AG08396 (cell line): ENCODE measurements at regions not wholly inside any gene's neighbourhood (a gene's known extent, or its start where the extent isn't known, plus 50 kb on each side); places are given as distances from the start of the nearest gene placed in this dataset.
"Not testable (repeated sequence)": the region's sequence is repeated elsewhere in the genome, so short reads cannot be mapped to it uniquely, and the experiment has no call there.

Experiments used
- DNase-seq: peaks from one replicate; pipeline ENCODE4 v3.0.0; 2012; ENCODE audit warnings: low spot score, mixed read lengths

GRCh38 chr4:75287738-75288517, 226.3 kb downstream of the RCHY1 start:
- DNase-seq: no peak

- DNase-seq: no peak
These were observed 228.4 kb downstream of the RCHY1 start for GRCh38 chr4:75285837-75286236.

GRCh38 chr4:75284831-75285230, 229.4 kb downstream of the RCHY1 start:
- DNase-seq: no peak

GRCh38 chr4:75280461-75280860, 233.7 kb downstream of the RCHY1 start:
- not testable (repeated sequence) for DNase-seq

- no peak for DNase-seq
These were observed 254.9 kb downstream of the RCHY1 start for GRCh38 chr4:75259306-75259705.

- DNase-seq: no peak
These were observed 258.9 kb downstream of the RCHY1 start for GRCh38 chr4:75255261-75255660.

- no peak for DNase-seq
These were observed 259.5 kb downstream of the RCHY1 start for GRCh38 chr4:75254745-75255144.

- not testable (repeated sequence) for DNase-seq
These were observed 261.1 kb downstream of the RCHY1 start for GRCh38 chr4:75253094-75253493.

- no peak for DNase-seq
These were observed 262.7 kb downstream of the RCHY1 start for GRCh38 chr4:75251547-75251946.

GRCh38 chr4:75249739-75250138, 264.5 kb downstream of the RCHY1 start:
- DNase-seq: no peak

- DNase-seq: no peak
These were observed 265.3 kb downstream of the RCHY1 start for GRCh38 chr4:75248770-75249407.

- DNase-seq: no peak
These were observed 269.9 kb downstream of the RCHY1 start for GRCh38 chr4:75244325-75244724.

GRCh38 chr4:75243570-75243969, 270.6 kb downstream of the RCHY1 start:
- DNase-seq: no peak

GRCh38 chr4:75235359-75235951, 278.7 kb downstream of the RCHY1 start:
- no peak for DNase-seq

- no peak for DNase-seq
These were observed 281.7 kb downstream of the RCHY1 start for GRCh38 chr4:75232546-75232945.

GRCh38 chr4:75229806-75230570, 284.2 kb downstream of the RCHY1 start:
- no peak for DNase-seq

- no peak for DNase-seq
These were observed 280.6 kb downstream of the PARM1 start for GRCh38 chr4:75213480-75213879.

- no peak for DNase-seq
These were observed 278.5 kb downstream of the PARM1 start for GRCh38 chr4:75211422-75211821.

- no peak for DNase-seq
These were observed 275.0 kb downstream of the PARM1 start for GRCh38 chr4:75207902-75208301.

- no peak for DNase-seq
These were observed 262.2 kb downstream of the PARM1 start for GRCh38 chr4:75195111-75195510.

- no peak for DNase-seq
These were observed 261.3 kb downstream of the PARM1 start for GRCh38 chr4:75194180-75194579.

GRCh38 chr4:75192182-75192581, 259.3 kb downstream of the PARM1 start:
- DNase-seq: not testable (repeated sequence)
